Immature natural killer cell (primary cell): ENCODE measurements at regions not wholly inside any gene's neighbourhood (a gene's known extent, or its start where the extent isn't known, plus 50 kb on each side); places are given as distances from the start of the nearest gene placed in this dataset.

ENCODE experiments used
- DNase-seq, 3 donors: peaks; one replicate each; pipeline ENCODE4 v3.0.0; 2022; ENCODE audit warnings: mixed read lengths in 1 of 3
- H3K27ac Mint-ChIP-seq, 6 donors: one replicate each; pipeline ENCODE4 v1.8.0; 2020; ENCODE audit warnings: mixed read lengths in 6 of 6, mild to moderate bottlenecking in 5 of 6, inconsistent platforms in 4 of 6, moderate library complexity in 3 of 6
- H3K27me3 Mint-ChIP-seq, 3 donors: one replicate each; pipeline ENCODE4 v1.8.0; 2020 to 2021; ENCODE audit warnings: low read depth in 3 of 3, mild to moderate bottlenecking in 3 of 3, mixed read lengths in 3 of 3, moderate library complexity in 3 of 3, inconsistent platforms in 1 of 3
- H3K36me3 Mint-ChIP-seq, 3 donors: one replicate each; pipeline ENCODE4 v1.8.0; 2020; ENCODE audit warnings: mixed read lengths in 3 of 3, inconsistent platforms in 2 of 3, mild to moderate bottlenecking in 2 of 3
- H3K4me1 Mint-ChIP-seq, 2 donors: one replicate each; pipeline ENCODE4 v1.8.0; 2020; ENCODE audit warnings: inconsistent platforms in 2 of 2, mild to moderate bottlenecking in 2 of 2, mixed read lengths in 2 of 2, moderate library complexity in 1 of 2
- H3K4me3 Mint-ChIP-seq, 5 donors: one replicate each; pipeline ENCODE4 v1.8.0; 2020; ENCODE audit warnings: mild to moderate bottlenecking in 5 of 5, mixed read lengths in 5 of 5, inconsistent platforms in 3 of 5, moderate library complexity in 3 of 5
- H3K9me3 Mint-ChIP-seq, 6 donors: one replicate each; pipeline ENCODE4 v1.8.0; 2020; ENCODE audit warnings: mild to moderate bottlenecking in 6 of 6, mixed read lengths in 6 of 6, inconsistent platforms in 4 of 6, moderate library complexity in 3 of 6

- no peak for DNase-seq
- Mint-ChIP-seq H3K9me3 (peaks cover under 1 to 52% (median 7%) of the 10 kb centered on the region in 6 donors), H3K4me3 (no peak overlapping the region), H3K36me3 (peaks cover 0 to 2% (median 0%) of the 10 kb centered on the region in 3 donors), H3K4me1 (no peaks in the 10 kb centered on the region), H3K27me3 (no peaks in the 10 kb centered on the region), H3K27ac (no peak overlapping the region)
Measured at GRCh38 chr18:39205565-39206195, 1640.1 kb upstream of the CELF4 start.

DNA sequence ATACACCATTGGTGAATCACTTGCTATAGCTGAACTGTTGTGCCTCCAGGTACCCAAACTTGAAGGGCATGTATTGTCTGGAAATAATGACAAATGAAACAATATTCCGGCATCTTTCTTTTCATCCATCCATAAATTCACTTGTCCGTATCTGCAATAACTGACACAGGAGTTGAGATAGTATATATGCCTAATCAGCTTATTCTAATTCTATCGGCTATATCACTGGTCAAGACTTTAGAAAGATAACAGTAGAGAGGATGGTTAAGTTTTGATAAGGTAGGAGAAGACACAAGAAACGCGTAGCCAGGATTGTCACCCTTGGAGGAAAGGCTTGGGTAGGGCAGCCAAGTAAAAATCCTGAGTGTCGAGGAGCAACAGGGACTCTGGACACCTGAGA lies 1634.6 kb upstream of the CELF4 start:
- no peaks in the 10 kb centered on the region for H3K4me1 Mint-ChIP-seq
- no peak for DNase-seq
- peaks cover 0 to 2% (median 0%) of the 10 kb centered on the region in 3 donors for H3K27me3 Mint-ChIP-seq
- no peak overlapping the region for H3K27ac Mint-ChIP-seq
- H3K9me3 Mint-ChIP-seq: peaks cover 4 to 70% (median 7%) of the 10 kb centered on the region in 6 donors
- H3K36me3 Mint-ChIP-seq: no peaks in the 10 kb centered on the region
- no peak overlapping the region for H3K4me3 Mint-ChIP-seq

DNA sequence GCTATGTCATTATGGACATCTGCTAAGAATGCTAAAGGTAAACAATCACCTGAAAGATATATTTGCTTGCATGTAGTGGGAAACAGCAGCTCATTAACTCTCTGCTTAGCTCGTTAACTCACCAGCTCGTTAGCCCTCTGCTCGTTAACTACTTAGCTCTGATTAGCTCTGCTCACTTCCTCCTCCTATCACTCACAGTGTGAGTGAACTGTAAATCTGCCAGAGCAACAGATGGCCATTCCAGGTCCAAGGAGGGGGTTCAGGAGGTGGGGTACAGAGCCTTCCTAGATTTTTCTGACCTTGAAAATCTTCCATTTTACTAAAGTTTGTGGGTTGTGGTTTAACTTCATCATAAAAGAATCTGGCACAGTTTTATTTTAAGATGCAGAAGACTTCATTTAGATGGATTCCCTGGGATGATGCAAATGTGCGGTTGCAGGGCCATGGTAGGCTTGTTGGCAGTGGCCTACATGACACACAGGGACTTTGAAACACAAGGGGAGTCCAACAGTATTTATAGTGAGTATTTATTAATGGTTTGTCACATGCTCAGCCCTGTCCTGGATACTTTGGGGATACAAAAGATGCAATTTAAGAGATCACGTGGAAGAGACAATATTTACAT lies 1633.7 kb upstream of the CELF4 start:
- Mint-ChIP-seq H3K9me3 (peaks cover 4 to 68% (median 9%) of the 10 kb centered on the region in 6 donors), H3K36me3 (no peaks in the 10 kb centered on the region), H3K4me3 (no peak overlapping the region)

GRCh38 chr18:39198376-39198775 lies 1632.8 kb upstream of the CELF4 start:
- DNase-seq: no peak
- Mint-ChIP-seq H3K36me3 (no peaks in the 10 kb centered on the region), H3K27ac (no peak overlapping the region), H3K9me3 (peaks cover 4 to 64% (median 9%) of the 10 kb centered on the region in 6 donors), H3K4me1 (no peaks in the 10 kb centered on the region), H3K4me3 (no peak overlapping the region), H3K27me3 (peaks cover 0 to 2% (median 0%) of the 10 kb centered on the region in 3 donors)

More for the DNA sequence above, 1633.7 kb upstream of the CELF4 start:
- no peak for DNase-seq
- Mint-ChIP-seq H3K27ac (no peak overlapping the region), H3K27me3 (peaks cover 0 to 2% (median 0%) of the 10 kb centered on the region in 3 donors), H3K4me1 (no peaks in the 10 kb centered on the region)

DNA sequence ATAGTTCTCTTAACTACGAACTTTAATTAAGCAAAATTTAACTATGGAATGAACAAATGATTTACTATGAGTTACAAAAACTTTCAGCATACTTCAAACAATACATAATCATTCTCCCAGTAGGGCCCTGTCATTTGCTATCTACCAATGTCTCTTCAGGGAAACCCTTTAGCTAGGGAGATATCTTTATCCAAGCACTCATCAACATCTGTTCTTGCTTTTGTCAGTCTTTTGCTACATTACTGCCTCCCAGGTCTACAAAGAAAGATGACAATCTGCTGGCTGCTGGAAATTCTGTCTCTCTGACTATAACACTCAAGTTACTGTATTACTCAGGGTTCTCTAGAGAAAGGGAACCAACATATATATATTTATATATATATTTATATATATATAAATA lies 1626.3 kb upstream of the CELF4 start:
- H3K9me3 Mint-ChIP-seq: peaks cover 0 to 17% (median 3%) of the 10 kb centered on the region in 6 donors
- H3K27me3 Mint-ChIP-seq: peaks cover 0 to 5% (median 0%) of the 10 kb centered on the region in 3 donors
- no peaks in the 10 kb centered on the region for H3K36me3 Mint-ChIP-seq
- H3K4me1 Mint-ChIP-seq: no peaks in the 10 kb centered on the region
- H3K27ac Mint-ChIP-seq: no peak overlapping the region
- no peak for DNase-seq
- H3K4me3 Mint-ChIP-seq: no peak overlapping the region

DNA sequence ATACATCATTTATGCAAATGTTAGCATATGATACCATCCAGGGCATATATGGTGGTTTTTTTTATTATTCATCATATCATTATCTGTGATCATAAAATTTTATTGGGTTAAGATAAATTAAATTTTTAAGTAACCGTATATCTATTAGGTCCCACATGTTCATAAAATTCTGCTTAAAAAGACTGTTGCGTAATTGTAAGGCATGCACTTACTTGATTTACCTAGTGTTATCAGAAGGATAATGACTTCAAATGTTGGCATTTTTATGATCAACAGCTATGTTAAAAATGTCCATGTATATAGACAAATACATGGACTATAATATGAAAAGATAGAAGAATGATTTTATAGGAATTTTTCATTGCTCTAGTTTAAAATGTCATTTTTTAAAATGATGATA lies 1625.5 kb upstream of the CELF4 start:
- Mint-ChIP-seq H3K36me3 (no peaks in the 10 kb centered on the region), H3K4me1 (no peaks in the 10 kb centered on the region), H3K9me3 (peaks cover 0 to 10% (median 2%) of the 10 kb centered on the region in 6 donors), H3K4me3 (no peak overlapping the region), H3K27me3 (peaks cover 0 to 5% (median 0%) of the 10 kb centered on the region in 3 donors), H3K27ac (no peak overlapping the region)
- DNase-seq: no peak

GRCh38 chr18:39190508-39190907 lies 1624.9 kb upstream of the CELF4 start:
- no peaks in the 10 kb centered on the region for H3K36me3 Mint-ChIP-seq

DNA sequence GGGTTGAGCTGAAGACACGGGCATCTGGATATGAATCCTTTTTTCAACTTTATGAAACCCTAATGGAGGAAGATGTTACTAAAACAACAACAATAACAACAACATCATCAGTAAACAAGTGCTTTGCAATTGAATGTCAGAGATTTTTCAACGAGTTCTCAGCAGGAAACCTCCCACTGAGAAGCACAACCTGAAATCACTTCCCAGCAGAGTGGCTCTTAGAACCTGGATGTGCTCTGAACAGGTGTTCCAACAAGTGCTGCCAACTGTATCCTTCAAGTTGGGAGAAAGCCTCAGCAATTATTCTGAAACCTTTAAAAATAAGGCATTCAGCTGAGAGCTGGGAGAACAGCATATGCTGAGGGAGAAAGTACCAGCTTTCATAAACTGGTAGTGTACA lies 1622.7 kb upstream of the CELF4 start:
- Mint-ChIP-seq H3K4me1 (no peaks in the 10 kb centered on the region), H3K27ac (no peak overlapping the region), H3K27me3 (peaks cover 0 to 3% (median 0%) of the 10 kb centered on the region in 3 donors), H3K36me3 (no peaks in the 10 kb centered on the region), H3K4me3 (no peak overlapping the region), H3K9me3 (peaks cover 0 to 10% (median 5%) of the 10 kb centered on the region in 6 donors)
- DNase-seq: no peak

More at GRCh38 chr18:39190508-39190907, 1624.9 kb upstream of the CELF4 start:
- no peak overlapping the region for H3K4me3 Mint-ChIP-seq
- DNase-seq: no peak
- H3K4me1 Mint-ChIP-seq: no peaks in the 10 kb centered on the region
- H3K27ac Mint-ChIP-seq: no peak overlapping the region
- H3K9me3 Mint-ChIP-seq: peaks cover 0 to 10% (median 4%) of the 10 kb centered on the region in 6 donors
- peaks cover 0 to 5% (median 0%) of the 10 kb centered on the region in 3 donors for H3K27me3 Mint-ChIP-seq

DNA sequence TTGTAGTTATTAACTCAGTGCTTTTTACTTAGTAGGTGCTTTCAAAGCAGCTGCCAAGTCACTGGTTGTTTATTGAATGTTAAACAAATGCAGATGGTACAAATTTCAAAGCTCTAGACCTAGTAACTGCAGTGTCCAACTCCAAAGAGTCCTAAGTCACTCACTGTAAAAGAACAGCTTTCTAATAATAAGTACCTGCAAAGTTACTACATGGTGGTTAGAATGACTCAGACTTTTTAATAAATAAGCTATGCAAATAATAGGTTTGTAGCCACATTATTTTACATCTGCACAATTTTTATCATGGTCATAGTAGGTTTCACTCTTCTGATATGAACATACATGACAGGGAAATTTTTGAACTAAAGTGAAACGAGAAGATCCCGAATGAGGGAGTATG lies 1620.4 kb upstream of the CELF4 start:
- H3K9me3 Mint-ChIP-seq: peaks cover 0 to 12% (median 5%) of the 10 kb centered on the region in 6 donors
- H3K27me3 Mint-ChIP-seq: no peaks in the 10 kb centered on the region
- H3K36me3 Mint-ChIP-seq: no peaks in the 10 kb centered on the region
- DNase-seq: no peak
- no peaks in the 10 kb centered on the region for H3K4me1 Mint-ChIP-seq
- H3K4me3 Mint-ChIP-seq: no peak overlapping the region
- H3K27ac Mint-ChIP-seq: no peak overlapping the region

DNA sequence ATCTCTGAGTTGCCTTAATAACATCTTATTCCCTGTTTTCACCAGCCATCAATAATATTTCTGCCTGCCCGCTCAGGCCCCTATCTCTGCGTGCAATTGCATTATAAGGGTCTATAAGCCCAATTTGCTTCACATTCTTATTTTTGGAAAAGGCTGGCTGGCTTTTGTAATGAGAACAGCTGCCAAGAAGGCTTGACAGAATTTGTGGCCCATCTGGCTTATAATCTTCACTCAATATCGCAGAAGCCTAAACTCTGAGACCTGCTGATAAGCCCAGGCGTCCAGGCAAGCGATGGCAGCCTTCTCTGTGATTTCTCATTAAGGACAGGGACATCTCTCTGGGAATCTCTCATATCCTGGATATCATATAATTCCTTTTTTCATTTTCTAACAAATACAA lies 1618.6 kb upstream of the CELF4 start:
- H3K27me3 Mint-ChIP-seq: no peaks in the 10 kb centered on the region
- H3K4me3 Mint-ChIP-seq: no peak overlapping the region
- DNase-seq: no peak
- no peaks in the 10 kb centered on the region for H3K36me3 Mint-ChIP-seq
- no peak overlapping the region for H3K27ac Mint-ChIP-seq
- H3K9me3 Mint-ChIP-seq: peaks cover 0 to 25% (median 7%) of the 10 kb centered on the region in 6 donors
- no peaks in the 10 kb centered on the region for H3K4me1 Mint-ChIP-seq

DNA sequence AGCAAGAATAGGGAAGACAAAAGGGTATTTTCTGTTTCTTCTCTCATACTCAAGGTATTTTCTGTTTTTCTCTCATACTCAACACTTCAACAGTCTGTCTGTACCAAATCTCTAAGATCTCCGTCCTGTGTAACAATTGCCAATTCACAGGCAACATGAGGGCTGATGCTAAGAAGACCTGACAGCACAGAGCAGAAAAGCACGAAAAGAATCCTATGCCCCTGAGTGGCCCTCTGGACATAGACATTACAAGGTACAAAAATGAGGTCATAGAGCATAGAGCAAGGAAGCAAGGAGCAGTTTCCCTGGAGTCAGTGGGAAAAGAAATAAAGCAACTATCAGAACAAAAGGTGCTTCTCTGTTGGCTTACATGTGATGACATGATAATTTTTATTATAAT lies 1612.6 kb upstream of the CELF4 start:
- Mint-ChIP-seq H3K27ac (no peak overlapping the region), H3K36me3 (peaks cover 0 to 4% (median 0%) of the 10 kb centered on the region in 3 donors), H3K4me3 (no peak overlapping the region), H3K27me3 (no peaks in the 10 kb centered on the region), H3K4me1 (no peaks in the 10 kb centered on the region), H3K9me3 (peaks cover 5 to 40% (median 10%) of the 10 kb centered on the region in 6 donors)
- DNase-seq: no peak

DNA sequence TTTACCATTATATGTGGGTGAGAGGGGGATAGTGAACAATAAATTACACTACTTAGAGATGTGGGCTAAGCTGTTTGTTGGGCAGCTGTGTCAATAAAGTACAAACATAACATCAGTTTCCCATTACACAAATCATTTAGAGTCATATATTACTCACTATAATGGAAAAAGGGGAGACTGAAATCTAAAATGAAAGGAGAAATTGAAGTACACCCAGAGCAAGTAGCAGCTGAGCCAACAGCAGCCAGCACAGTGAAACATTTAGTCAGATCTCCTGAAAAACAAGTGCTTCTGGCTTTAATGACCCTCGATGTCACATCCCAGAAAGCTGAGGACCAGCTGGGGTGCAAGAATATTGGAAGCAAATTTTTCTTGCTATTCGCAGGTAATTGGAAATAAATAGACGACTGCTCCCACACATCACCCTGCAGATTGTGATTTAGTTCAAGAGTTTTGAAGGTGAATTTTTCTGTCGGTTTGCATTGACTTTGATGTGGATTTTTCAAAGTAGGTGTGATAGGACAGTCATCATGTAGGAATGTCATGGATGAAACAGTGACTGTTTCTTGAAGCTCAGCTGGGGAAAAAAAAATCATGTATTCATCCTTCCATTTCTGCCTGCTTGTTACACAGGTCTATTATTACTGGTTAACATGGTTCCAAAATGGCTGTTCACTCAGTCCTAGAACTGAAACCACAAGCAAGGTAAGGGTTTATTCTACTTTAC lies 1607.3 kb upstream of the CELF4 start:
- Mint-ChIP-seq H3K4me3 (no peak overlapping the region), H3K27me3 (peaks cover 0 to 1% (median 0%) of the 10 kb centered on the region in 3 donors), H3K27ac (no peak overlapping the region), H3K36me3 (peaks cover 0 to 4% (median 0%) of the 10 kb centered on the region in 3 donors), H3K4me1 (no peaks in the 10 kb centered on the region), H3K9me3 (peaks cover 2 to 36% (median 9%) of the 10 kb centered on the region in 6 donors)
- DNase-seq: no peak

DNA sequence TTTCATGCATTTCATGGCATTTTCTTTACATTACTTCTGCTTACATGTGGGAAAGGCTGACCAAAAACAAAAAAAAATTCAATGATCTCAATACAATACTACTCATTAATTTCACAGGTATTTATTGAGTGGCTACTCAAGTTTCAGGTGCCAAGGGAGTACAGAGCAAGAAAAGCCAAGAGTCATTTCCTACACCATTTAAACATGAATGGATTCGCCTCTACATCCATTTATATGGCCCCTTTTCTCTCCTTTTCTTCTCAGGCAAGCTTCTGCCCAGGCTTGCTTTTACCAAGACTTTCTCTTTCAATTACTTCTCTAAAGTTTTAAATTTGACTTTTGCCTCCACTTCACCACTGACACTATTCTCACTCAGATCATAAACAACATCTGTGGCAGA lies 1603.1 kb upstream of the CELF4 start:
- Mint-ChIP-seq H3K4me3 (no peak overlapping the region), H3K4me1 (no peaks in the 10 kb centered on the region), H3K9me3 (peaks cover 4 to 39% (median 9%) of the 10 kb centered on the region in 6 donors), H3K27me3 (peaks cover 0 to 1% (median 0%) of the 10 kb centered on the region in 3 donors), H3K36me3 (no peaks in the 10 kb centered on the region), H3K27ac (no peak overlapping the region)
- no peak for DNase-seq

GRCh38 chr18:39167990-39168389 lies 1602.4 kb upstream of the CELF4 start:
- Mint-ChIP-seq H3K4me3 (no peak overlapping the region), H3K27me3 (peaks cover 0 to 1% (median under 1%) of the 10 kb centered on the region in 3 donors), H3K36me3 (no peaks in the 10 kb centered on the region), H3K9me3 (peaks cover 4 to 46% (median 10%) of the 10 kb centered on the region in 6 donors), H3K27ac (no peak overlapping the region), H3K4me1 (no peaks in the 10 kb centered on the region)
- DNase-seq: no peak
